ENCODE measurements at regions not wholly inside any gene's neighbourhood (a gene's known extent, or its start where the extent isn't known, plus 50 kb on each side); places are given as distances from the start of the nearest gene placed in this dataset.

DNA sequence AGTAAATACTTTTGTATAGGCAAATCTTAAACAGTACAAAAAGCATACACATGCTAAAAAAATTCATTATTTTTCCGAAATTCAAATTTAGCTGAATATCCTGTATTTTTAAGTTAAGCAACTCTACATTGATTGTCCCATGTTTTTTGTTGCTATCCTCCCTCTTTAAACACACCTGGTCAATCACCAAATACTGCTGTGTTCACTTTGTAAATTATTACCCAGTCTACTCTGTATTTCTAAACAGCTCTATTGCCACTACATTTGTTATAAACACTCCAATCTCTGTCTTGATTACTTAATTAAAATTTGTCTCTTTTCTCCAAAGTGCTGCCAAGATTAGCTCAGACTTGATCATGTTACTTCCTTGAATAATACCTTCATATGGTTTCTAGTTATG is 466.5 kb upstream of the GJE1 start:
- TF ChIP-seq ZFX (IDR thresholded peaks at IDR 0.05; ENCODE audit: borderline replicate concordance) = no peak
- TF ChIP-seq, protein P1, sequence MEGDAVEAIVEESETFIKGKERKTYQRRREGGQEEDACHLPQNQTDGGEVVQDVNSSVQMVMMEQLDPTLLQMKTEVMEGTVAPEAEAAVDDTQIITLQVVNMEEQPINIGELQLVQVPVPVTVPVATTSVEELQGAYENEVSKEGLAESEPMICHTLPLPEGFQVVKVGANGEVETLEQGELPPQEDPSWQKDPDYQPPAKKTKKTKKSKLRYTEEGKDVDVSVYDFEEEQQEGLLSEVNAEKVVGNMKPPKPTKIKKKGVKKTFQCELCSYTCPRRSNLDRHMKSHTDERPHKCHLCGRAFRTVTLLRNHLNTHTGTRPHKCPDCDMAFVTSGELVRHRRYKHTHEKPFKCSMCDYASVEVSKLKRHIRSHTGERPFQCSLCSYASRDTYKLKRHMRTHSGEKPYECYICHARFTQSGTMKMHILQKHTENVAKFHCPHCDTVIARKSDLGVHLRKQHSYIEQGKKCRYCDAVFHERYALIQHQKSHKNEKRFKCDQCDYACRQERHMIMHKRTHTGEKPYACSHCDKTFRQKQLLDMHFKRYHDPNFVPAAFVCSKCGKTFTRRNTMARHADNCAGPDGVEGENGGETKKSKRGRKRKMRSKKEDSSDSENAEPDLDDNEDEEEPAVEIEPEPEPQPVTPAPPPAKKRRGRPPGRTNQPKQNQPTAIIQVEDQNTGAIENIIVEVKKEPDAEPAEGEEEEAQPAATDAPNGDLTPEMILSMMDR (IDR thresholded peaks at IDR 0.05) = no peak
- H3K27ac ChIP-seq = no peak overlapping the region

DNA sequence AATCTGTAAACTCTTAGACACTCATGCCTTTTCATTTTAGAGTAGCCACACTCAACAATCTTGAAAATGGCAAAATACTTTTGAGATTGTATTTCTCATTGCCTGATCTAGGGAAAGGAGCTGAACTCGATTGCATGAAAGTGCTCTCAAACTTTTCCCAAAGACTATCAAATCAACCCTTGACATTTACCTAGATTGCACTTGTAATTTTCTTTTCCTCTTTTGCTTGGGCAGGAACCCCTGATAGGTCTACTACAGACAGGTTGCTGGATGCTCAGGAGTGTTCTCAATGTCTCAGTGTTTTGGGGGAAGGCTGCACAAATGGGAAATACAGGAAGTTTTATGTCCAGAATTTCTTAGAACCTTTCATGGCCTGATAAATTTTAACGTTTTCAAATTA is 468.0 kb upstream of the GJE1 start:
- TF ChIP-seq, protein P1 (IDR thresholded peaks at IDR 0.05) = no peak
- TF ChIP-seq ZFX (IDR thresholded peaks at IDR 0.05; ENCODE audit: borderline replicate concordance) = no peak
- H3K27ac ChIP-seq = no peak overlapping the region

DNA sequence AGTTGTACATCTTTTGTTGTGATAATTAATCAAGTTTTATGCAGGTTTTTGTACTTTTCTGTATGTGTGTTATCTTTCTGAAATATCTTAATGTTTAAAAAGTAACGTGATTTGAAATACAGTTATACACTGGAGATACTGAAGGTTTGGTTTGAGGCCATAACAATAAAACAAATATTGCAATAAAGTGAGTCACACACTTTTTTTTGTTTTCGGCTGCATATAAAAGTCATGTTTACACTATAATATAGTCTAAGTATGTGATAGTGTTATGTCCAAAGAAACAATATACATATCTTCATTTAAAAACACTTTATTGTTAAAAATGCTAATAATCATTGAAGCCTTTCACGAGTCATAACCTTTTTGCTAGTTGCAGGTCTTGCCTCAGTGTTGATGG is 473.1 kb upstream of the GJE1 start:
- no peak overlapping the region for H3K27ac ChIP-seq
- TF ChIP-seq, protein P1 (IDR thresholded peaks at IDR 0.05) = no peak
- TF ChIP-seq ZFX (IDR thresholded peaks at IDR 0.05; ENCODE audit: borderline replicate concordance) = no peak

DNA sequence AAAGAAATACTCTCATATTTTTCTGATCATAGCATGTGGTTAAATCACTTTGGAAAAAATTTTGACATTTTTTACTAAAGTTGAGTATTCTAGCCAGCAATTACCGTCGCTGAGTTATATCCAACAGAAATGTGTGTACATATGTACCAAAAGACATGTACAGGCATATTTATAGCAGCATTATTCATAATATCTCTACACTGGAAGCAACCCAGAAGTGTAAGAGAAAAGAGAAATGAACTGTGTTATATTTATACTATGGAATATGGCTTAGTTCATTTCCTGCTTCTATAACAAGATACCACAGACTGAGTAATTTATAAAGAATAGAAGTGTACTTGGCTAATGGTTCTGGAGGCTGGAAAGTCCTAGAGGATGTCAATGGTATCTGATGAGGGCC is 474.0 kb upstream of the GJE1 start:
- H3K27ac ChIP-seq = no peak overlapping the region
- TF ChIP-seq, protein P1 (IDR thresholded peaks at IDR 0.05) = no peak
- TF ChIP-seq ZFX (IDR thresholded peaks at IDR 0.05; ENCODE audit: borderline replicate concordance) = no peak

DNA sequence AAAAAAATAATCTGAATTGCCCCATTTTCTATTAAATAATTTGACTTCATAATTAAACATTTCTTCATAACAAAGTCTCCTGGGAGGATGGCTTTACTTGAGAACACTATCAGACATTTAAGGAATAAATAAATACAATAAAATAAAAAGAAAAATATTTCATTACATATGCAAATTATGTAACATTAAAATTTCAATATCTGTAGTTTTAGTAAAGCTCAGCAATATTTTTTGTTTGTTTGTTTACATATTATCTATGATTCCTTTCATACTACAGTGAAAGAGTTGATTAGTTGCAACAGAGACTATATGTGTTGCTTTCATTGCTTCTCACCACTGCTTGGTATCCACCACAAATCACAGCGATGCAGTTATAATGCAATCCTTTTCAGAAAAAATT is 474.9 kb upstream of the GJE1 start:
- no peak overlapping the region for H3K27ac ChIP-seq
- TF ChIP-seq, protein P1 (IDR thresholded peaks at IDR 0.05) = no peak
- TF ChIP-seq ZFX (IDR thresholded peaks at IDR 0.05; ENCODE audit: borderline replicate concordance) = no peak

DNA sequence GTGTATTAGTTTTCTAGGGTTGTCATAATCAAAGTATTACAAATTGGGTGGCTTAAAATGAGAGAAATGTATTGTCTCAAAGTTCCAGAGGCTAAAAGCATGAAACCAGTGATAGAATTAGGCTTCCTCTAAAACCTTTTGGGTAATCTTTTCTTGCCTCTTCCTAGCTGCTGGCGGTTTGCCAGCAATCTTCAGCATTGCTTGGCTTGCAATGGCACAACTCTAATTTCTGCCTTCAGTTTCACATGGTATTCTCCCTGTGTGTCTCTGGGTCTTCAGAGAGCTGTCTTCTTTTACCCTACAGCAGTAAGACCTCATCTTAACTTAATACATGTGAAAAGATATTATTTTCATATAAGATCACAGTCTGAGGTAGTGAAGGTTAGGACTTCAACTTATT is 479.1 kb upstream of the GJE1 start:
- H3K27ac ChIP-seq = no peak overlapping the region

DNA sequence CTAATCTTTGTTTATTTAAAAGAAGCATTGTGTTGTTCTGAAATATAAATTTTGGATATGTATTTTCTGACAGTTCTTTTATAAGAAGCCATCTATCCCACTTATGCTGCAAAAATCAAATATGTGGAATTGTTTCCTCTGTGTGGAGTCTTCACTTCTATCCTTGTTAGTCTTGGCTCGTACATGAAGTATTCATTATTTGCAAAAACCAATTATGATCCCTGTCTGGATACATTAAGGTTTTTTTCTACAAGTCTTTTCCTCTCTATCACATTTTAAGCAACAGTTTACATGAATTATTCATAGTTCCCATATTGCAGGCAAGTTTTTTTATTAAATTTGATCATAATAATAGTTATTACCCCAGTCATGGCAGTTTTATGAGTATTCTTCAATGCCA is 490.8 kb upstream of the GJE1 start:
- no peak overlapping the region for H3K27ac ChIP-seq
- TF ChIP-seq ZFX (IDR thresholded peaks at IDR 0.05; ENCODE audit: borderline replicate concordance) = no peak
- TF ChIP-seq, protein P1 (IDR thresholded peaks at IDR 0.05) = no peak

More for the DNA sequence above, 479.1 kb upstream of the GJE1 start:
- TF ChIP-seq, protein P1 (IDR thresholded peaks at IDR 0.05) = no peak
- TF ChIP-seq ZFX (IDR thresholded peaks at IDR 0.05; ENCODE audit: borderline replicate concordance) = no peak
